ENCODE measurements at regions not wholly inside any gene's neighbourhood (a gene's known extent, or its start where the extent isn't known, plus 50 kb on each side); places are given as distances from the start of the nearest gene placed in this dataset.

DNA sequence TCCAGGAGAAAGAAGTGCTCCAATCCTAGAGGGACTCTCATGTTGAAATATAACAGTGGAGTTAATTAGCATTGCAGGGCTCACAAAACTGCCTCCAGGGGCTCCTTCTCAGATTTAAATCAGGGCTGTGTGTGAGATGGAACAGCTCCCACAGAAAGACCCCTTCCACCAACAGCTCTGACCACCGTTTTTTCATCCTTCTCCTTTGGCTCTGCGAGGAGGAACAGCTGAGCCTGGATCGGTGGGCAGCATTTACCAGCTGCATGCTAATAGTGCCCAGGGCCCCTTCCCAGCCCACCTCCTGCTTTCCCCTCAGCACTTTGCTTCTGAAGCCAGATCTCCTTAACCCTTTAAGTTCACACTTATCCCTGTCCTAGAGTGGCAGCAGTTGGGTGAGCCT is 119.2 kb upstream of the UBE2E1 start:
- no peak for DNase-seq (ENCODE audit: low read depth in 1 of 2, low spot score in 1 of 2)
- Histone ChIP-seq H3K27me3 (ENCODE audit: insufficient read depth, poor library complexity, severe bottlenecking) (no peaks in the 10 kb centered on the region), H3K4me3 (replicated peaks; ENCODE audit: insufficient read depth, low read length) (no peak overlapping the region), H3K27ac (replicated peaks) (no peak overlapping the region)
- no peak for TF ChIP-seq POLR2AphosphoS5 (IDR thresholded peaks at IDR 0.05; ENCODE audit: low read depth)
- TF ChIP-seq SPI1 (IDR thresholded peaks at IDR 0.05; ENCODE audit: borderline replicate concordance, low read depth), result no peak
- TF ChIP-seq, protein P1, sequence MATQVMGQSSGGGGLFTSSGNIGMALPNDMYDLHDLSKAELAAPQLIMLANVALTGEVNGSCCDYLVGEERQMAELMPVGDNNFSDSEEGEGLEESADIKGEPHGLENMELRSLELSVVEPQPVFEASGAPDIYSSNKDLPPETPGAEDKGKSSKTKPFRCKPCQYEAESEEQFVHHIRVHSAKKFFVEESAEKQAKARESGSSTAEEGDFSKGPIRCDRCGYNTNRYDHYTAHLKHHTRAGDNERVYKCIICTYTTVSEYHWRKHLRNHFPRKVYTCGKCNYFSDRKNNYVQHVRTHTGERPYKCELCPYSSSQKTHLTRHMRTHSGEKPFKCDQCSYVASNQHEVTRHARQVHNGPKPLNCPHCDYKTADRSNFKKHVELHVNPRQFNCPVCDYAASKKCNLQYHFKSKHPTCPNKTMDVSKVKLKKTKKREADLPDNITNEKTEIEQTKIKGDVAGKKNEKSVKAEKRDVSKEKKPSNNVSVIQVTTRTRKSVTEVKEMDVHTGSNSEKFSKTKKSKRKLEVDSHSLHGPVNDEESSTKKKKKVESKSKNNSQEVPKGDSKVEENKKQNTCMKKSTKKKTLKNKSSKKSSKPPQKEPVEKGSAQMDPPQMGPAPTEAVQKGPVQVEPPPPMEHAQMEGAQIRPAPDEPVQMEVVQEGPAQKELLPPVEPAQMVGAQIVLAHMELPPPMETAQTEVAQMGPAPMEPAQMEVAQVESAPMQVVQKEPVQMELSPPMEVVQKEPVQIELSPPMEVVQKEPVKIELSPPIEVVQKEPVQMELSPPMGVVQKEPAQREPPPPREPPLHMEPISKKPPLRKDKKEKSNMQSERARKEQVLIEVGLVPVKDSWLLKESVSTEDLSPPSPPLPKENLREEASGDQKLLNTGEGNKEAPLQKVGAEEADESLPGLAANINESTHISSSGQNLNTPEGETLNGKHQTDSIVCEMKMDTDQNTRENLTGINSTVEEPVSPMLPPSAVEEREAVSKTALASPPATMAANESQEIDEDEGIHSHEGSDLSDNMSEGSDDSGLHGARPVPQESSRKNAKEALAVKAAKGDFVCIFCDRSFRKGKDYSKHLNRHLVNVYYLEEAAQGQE (IDR thresholded peaks at IDR 0.05; ENCODE audit: insufficient replicate concordance, low read depth), result no peak
- TF ChIP-seq GABPA (IDR thresholded peaks at IDR 0.05; ENCODE audit: low read depth), result no peak
- TF ChIP-seq, protein P2, sequence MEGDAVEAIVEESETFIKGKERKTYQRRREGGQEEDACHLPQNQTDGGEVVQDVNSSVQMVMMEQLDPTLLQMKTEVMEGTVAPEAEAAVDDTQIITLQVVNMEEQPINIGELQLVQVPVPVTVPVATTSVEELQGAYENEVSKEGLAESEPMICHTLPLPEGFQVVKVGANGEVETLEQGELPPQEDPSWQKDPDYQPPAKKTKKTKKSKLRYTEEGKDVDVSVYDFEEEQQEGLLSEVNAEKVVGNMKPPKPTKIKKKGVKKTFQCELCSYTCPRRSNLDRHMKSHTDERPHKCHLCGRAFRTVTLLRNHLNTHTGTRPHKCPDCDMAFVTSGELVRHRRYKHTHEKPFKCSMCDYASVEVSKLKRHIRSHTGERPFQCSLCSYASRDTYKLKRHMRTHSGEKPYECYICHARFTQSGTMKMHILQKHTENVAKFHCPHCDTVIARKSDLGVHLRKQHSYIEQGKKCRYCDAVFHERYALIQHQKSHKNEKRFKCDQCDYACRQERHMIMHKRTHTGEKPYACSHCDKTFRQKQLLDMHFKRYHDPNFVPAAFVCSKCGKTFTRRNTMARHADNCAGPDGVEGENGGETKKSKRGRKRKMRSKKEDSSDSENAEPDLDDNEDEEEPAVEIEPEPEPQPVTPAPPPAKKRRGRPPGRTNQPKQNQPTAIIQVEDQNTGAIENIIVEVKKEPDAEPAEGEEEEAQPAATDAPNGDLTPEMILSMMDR (IDR thresholded peaks at IDR 0.05; ENCODE audit: insufficient read depth, low read length), result no peak

DNA sequence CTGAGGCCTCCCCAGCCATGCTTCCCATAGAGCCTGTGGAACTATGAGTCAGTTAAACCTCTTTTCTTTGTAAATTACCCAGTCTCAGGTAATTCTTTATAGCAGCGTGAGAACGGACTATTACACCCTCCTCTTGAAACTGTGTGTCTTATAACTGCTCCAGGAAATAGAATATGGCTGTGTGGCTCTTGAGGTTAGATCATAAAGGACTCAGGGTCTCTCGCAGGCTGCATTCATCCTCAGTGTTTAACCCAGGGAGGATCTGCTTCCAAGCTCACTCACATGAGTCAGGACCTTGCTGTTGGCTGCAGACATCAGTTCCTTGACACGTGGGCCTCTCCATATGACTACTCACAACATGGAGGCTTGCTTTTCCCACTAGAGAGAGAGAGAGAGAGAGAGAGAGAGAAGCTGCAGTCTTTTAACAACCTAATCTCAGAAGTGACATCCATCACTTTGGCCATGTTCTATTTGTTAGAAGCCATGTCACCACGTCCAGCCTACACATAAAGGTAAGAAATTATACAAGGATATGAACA is 114.3 kb upstream of the UBE2E1 start:
- no peak overlapping the region for H3K27ac ChIP-seq (replicated peaks)
- no peaks in the 10 kb centered on the region for H3K27me3 ChIP-seq (ENCODE audit: insufficient read depth, poor library complexity, severe bottlenecking)
- TF ChIP-seq SPI1 (IDR thresholded peaks at IDR 0.05; ENCODE audit: borderline replicate concordance, low read depth), result no peak
- TF ChIP-seq GABPA (IDR thresholded peaks at IDR 0.05; ENCODE audit: low read depth), result no peak
- TF ChIP-seq, protein P2 (IDR thresholded peaks at IDR 0.05; ENCODE audit: insufficient read depth, low read length), result no peak
- TF ChIP-seq, protein P1 (IDR thresholded peaks at IDR 0.05; ENCODE audit: insufficient replicate concordance, low read depth), result no peak
- TF ChIP-seq POLR2AphosphoS5 (IDR thresholded peaks at IDR 0.05; ENCODE audit: low read depth), result no peak
- no peak for DNase-seq (ENCODE audit: low read depth in 1 of 2, low spot score in 1 of 2)
- H3K4me3 ChIP-seq (replicated peaks; ENCODE audit: insufficient read depth, low read length), result no peak overlapping the region

DNA sequence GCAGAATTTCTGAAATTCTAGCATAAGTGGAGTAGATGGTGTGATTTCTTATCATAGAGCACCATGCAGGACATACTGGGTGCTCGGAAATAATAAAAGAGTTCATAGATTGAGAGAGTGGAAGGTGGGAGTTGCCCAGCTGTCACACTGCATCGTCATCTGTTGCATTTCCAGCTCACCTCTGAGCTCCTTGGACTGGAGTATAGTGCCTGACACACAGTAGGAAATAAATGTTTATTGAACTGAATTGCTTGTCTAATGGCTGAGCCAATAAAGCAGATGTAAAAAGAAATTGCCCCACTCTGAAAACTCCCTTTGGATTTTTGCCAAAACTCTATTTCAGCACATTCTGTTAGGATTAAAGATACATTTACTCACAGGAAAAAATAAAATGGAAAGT is 108.9 kb upstream of the UBE2E1 start:
- Histone ChIP-seq H3K27ac (replicated peaks) (no peak overlapping the region), H3K4me3 (replicated peaks; ENCODE audit: insufficient read depth, low read length) (no peak overlapping the region), H3K27me3 (ENCODE audit: insufficient read depth, poor library complexity, severe bottlenecking) (no peaks in the 10 kb centered on the region)
- TF ChIP-seq, protein P1 (IDR thresholded peaks at IDR 0.05; ENCODE audit: insufficient replicate concordance, low read depth), result no peak
- TF ChIP-seq SPI1 (IDR thresholded peaks at IDR 0.05; ENCODE audit: borderline replicate concordance, low read depth), result no peak
- TF ChIP-seq, protein P2 (IDR thresholded peaks at IDR 0.05; ENCODE audit: insufficient read depth, low read length), result no peak
- no peak for TF ChIP-seq POLR2AphosphoS5 (IDR thresholded peaks at IDR 0.05; ENCODE audit: low read depth)
- TF ChIP-seq GABPA (IDR thresholded peaks at IDR 0.05; ENCODE audit: low read depth), result no peak
- no peak for DNase-seq (ENCODE audit: low read depth in 1 of 2, low spot score in 1 of 2)
